HG03457 (cell line): ENCODE measurements at regions not wholly inside any gene's neighbourhood (a gene's known extent, or its start where the extent isn't known, plus 50 kb on each side); places are given as distances from the start of the nearest gene placed in this dataset.

Source experiments
- ATAC-seq: cut with Tn5 transposase; IDR thresholded peaks from one replicate; pipeline ENCODE4 v1.9.1; 2021; ENCODE audit warnings: moderate number of reproducible peaks; ENCODE audit not compliant: unreplicated experiment

DNA sequence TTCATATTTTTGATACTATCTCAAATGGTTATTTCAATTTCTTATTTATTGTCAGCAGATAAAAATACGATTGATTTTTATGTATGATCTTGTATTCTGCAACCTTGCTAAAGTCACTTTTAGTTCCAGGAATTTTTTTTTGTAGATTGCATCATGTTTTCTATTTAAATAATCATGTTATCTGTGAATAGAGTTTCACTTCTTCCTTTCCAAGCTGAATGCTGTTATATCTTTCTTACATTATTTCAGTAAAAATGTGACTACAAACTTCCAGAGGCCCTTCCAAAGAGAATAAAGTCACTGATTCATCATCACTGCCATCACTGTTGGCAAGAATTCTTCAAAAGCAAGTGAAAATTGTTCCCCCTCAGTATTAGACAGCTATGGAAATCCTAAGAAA lies 104.7 kb upstream of the RAP1B start:
- no peak for ATAC-seq

DNA sequence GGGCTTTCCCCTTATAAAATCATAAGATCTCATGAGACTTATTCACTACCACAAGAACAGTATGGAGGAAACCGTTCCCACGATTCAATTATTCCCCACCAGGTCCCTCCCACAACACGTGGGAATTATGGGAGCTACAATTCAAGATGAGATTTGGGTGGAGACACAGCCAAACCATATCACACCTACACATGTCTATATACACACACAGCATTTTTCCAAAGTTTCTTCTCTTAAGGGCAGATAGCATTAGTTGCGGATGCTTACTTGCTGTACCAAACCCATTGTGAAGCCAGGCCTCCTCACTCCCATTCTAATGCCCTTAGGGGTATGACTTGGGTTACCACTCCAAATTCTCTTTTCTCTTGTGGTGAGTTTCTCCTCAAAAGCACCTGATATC lies 104.1 kb upstream of the RAP1B start:
- no peak for ATAC-seq

DNA sequence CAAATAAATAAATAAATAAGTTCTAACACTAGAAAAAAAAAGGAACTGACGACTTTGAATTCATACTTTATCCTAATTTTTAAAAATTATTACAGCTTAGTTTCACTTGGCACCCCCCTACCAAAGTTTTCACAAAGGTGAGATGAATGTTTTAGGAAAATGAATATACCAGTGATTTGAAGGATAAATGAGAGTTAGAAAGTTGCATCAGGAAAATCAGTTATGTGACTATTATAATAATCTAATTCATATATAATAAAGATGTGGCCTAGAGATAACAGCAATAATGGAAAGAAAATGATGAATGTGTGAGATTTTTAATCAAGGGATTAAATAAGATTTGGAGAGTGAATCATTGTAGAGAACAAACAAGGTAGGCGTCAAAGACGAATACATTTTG lies 103.0 kb upstream of the RAP1B start:
- ATAC-seq: no peak

DNA sequence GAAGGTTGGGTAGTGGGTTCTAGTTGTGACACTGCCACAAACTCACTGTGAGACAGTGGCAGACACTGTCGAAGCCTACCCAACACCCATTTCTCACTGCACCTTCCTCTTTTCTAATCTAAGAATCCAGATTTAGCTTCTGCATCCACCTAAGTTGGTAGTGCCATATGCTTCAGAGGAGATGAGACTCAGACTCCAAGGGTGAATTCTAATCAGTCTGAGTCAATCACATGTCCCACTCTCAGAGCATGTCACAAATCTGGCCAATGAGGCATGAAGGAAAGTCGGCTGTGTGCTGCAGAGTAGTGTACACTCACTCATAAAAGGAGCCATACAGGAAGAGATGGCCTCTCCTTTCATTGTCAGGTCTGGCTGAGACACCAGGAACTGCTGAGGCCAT lies 102.1 kb upstream of the RAP1B start:
- no peak for ATAC-seq

DNA sequence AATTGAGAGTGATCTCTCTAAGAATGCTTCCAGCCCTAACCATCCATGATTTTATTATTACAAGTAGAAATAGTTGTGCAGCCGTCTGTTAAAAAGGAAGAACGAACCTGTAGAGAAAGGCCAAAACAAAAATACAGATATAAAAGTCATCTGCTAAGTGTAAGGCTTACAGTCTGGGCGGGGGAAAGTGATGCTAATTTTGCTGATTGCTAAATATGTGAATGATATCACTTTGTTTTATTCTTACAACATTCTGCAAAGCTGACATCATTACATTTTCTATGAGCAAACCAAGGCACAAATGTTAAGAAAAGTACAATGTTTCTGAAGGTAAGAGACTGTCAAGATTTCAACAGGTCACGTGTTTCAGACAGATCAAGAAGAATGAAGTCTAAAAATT lies 101.5 kb upstream of the RAP1B start:
- no peak for ATAC-seq

DNA sequence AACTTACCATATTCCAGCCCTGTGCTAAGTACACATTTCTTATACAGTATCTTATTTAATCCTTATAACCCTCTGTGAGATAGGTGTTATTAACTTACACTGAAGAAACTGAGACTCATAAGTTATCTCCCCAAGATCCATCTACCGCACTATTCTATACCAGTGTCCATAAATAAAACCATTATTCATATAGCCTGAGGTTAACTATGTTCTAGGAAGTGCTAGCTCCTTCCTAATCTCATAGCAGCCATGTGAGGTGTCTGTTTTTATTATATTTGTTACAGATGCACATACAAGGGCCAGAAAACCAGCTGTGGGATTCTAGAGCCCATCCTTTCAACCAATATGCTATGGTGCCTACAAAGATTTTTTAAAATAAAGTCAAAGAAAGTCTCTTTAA lies 100.3 kb upstream of the RAP1B start:
- ATAC-seq: no peak

DNA sequence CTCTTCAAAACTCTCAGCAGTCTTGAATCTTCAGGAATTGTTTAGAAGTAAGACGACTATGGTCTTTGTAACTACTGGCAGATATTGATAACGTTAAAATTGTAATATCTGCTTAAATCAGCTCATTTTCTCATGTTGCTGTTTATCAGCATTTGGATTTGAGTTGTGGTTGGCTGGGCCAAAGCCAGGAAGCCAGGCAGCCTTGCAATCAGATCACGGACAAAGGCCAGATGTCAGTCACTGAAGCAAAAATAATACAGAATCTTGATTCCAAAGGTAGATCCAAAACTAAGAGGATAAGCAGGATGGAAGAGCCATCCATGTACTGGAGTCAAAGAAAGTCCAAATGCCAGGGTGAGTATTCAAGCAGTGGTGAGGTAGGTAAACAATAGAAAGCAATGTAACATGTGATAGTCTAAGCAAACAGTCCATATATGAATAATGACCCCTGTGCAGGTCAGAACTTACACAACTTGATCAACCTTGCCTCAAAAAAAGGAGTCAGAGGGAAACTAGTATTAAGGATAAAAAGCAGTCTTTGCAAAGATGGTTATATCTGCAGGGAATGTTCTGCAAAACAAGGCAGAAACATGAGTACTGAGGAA lies 95.8 kb upstream of the RAP1B start:
- no peak for ATAC-seq

DNA sequence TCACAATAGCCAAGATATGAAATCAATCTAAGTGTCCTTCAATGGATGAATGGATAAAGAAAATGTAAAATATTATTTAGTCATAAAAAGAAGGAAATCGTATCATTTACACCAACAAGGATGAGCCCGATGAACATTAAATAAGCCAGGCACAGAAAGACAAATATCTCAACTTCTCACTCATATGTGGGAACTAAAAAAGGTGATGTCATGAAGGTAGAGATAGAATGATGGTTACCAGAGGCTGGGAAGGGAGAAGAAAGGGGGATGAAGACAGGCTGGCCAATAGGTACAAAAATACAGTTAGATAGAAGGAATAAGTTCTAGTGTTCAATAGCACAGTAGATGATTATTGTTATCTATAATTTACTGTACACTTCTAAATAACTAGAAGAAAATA lies 94.9 kb upstream of the RAP1B start:
- ATAC-seq: no peak

DNA sequence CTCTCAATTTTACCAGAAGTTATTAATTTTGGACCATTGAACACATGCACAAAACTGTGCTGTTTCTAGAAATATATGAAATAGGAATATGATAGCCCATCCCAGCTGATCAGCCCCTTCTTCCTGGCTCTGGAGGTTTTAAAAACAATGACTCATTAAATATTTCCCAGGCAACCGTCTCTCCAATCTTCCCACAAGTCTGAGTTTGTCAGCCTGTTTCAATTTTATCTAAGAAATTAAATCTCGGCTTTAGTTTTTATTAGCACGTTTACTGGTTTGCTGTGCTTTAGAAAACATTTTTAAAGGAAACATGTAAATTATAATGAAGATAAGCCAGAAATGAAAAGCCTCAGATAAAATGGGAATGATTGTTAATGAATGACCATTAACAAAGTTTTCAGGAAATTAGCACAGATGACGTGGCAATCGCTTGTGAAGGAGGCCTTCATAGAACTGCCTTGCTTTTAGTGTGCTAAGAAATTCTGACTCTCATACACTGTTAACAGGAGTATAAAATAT lies 89.3 kb upstream of the RAP1B start:
- ATAC-seq: no peak

DNA sequence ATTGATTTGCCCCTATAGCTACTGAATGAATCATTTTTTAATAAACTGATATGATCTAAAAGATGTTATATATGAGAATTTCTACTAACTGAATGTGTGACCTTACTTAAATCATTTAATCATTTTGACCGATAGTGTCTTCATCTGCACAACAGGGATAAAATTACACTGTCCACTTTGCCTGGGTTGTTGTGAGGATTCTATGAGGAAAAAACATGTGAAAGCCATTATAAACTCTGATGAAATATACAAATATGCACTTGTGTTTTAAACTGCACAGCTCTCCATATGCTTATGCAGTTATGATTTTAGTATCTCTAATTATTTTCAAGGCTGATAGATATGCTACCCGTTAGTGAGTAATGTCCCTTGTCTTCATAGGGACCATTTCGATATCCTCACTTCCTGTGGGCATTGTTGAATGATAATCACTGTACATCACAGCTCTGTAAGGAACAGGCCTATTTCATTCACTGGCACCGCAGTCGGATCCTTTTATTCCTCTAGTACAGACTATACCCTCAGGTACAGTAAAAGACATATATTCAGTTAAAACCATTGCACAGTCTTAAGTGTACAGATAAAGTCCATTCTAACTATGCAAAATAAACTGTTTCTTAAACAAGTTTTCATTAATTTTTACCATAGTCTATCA lies 88.7 kb upstream of the RAP1B start:
- ATAC-seq: no peak

DNA sequence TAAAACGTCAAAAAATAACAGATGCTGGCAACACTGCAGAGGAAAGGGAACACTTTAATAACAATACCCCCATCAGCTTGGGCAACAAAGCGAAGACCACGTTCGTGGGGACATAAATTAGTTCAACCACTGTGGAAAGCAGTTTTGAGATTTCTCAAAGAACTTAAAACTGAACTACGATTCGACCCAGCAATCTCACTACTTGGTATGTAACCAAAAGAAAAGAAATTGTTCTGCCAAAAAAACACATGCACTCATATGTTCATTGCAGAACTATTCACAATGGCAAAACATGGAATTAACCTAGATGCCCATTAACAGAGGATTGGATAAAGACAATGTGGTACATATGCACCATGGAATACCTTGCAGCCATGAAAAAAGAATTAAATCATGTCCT lies 81.2 kb upstream of the RAP1B start:
- ATAC-seq: no peak

DNA sequence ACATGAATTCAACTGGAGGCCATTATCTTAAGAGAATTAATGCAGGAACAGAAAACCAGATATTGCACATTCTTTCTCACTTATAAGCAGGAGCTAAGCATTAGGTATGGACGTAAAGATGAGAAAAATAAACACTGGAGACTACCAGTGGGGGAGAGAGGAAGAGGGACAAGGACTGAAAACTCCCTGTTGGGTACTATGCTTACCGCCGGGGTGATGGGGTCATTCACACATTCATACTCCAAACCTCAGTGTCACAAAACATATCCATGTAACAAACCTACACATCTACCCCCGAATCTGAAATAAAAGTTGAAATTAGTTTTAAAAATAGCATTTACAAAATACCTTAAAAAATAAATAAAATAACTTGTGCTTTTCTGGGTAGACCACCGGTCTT lies 80.8 kb upstream of the RAP1B start:
- no peak for ATAC-seq

DNA sequence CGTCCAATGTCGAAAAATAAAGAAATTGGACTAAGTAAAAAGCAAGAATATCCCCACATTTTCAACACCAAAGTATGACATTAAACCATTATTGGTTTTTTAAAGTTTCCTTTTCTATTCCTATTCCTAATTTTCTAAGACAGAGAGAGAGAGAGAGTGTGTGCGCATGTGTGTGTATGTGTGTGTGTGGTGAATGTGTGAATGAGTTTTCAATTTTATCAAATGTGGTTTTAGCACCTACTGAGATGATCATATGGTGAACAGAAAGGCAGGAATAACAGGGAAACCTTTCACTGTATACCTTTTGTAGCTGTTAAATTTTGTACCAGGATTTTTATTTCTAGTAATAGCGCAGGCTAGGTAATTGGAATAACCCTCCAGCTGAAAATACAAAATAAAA lies 80.4 kb upstream of the RAP1B start:
- ATAC-seq: no peak

DNA sequence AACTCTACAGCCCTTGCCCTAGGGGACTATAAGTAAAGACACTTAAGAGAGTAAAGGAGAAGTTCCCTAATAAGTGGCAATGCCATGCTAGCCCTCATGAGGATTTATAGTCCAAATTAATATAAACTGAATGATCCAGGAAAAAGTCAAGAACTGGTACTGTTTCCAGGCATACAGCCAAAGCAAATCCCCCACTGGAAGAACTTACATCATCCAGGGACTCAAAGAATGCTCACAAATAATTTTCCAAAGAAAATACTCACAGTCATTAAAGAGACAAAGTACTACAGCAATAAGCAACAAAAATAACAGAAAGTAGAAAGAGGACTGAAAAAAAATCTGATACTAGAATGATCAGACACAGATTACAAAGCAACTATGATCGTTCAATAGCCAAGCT lies 79.7 kb upstream of the RAP1B start:
- no peak for ATAC-seq

DNA sequence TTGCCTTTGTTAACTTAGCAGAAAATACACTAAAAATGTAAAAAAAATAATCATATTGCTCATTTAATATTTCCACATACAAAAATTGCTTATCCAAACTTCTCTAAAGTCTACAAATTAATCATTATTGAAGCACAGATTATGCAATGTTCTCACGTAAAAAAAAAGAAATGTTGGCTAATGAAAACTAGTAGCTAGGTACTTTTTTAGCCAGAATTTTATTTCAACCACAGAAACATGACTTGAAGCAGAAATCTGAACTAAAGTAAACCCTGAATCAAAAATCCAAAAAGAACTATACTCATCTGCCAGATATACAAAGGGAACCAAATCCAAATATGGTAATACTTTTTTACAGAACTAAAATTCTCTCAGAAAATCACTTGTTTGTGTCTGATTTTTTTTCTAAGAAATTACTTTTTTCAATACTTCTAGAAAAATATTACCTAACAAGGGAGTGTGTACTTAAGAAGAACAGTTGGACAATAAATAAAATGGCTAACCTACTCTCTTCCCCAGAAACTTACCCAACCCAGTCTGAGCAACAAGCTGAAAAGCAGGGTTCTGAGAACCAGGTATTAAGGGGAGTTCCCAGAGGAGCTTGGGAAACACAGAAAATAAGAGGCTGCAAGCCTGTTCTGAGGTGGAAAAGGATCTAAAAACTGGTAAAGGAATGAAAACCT lies 78.4 kb upstream of the RAP1B start:
- no peak for ATAC-seq

DNA sequence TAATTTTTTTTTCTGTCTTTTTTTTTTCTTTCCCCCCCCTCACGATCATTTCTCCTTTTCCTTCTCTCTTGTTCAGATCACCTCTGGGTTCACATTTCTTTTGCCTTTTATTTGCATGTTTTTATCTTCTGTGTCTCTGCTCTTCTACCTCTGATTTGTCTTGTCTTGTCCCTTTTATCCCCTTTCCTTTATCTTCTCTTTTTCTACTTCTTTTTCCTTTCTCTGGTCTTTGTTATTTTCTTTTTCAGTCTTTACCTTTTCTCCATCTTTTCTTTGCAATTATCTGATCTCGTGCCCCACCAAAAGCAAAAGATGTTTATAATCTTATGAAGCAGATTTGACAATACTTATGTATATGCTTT lies 77.8 kb upstream of the RAP1B start:
- no peak for ATAC-seq

DNA sequence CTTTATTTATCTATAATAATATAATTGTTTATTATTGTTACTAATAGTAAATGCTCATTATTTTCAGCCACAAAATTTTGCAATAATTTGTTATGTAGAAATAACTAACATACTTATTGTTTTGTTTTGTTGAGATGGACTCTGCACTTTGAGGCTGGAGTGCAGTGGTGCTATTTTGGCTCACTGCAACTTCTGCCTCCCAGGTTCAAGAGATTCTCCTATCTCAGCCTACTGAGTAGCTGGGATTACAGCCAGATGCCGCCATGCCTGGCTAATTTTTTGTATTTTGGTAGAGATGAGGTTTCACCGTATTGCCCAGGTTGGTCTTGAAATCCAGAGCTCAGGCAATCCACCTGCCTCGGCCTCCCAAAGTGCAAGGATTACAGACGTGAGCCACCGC lies 76.6 kb upstream of the RAP1B start:
- no peak for ATAC-seq

DNA sequence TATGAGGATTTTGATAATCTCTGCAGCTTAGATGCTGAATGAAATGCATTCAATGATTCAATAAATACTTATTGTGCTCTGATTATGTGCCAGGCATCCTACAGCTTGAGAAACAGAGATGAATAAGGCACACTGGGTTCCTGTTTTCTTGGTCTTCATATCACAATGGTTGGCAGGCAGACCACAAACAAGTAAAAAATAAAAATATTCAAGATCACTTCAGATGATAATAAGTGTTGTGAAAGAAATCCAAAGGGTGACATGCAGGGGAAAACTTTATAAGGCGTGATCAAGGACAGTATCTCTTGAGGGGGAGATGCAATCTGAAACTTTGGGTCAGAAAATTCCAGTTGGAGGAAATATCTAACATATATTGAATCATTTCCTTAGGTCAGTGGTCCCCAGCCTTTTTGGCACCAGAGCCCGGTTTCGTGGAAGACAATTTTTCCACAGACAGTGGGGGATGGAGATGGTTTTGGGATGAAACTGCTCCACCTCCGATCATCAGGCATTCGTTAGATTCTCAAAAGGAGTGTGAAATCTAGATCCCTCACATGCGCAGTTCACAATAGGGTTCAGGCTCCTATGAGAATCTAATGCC lies 73.7 kb upstream of the RAP1B start:
- no peak for ATAC-seq

DNA sequence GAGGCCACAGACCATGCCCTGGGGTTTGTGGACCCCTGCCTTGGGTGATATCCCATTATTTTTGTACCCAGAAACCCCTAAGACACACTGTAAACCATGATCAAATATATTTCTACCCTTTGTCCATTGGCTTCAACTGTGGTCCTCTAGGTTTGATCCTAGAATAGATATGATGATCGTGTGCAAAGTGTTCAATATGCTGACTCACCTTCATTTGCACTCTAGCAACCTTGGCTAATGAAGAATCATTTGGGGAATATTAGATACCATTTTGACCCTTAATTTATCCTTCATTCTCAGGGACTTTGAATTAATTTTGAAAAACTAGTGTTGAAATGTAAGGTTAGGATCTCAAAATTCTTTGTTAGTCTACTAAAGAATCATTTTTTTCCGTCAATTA lies 73.1 kb upstream of the RAP1B start:
- no peak for ATAC-seq

DNA sequence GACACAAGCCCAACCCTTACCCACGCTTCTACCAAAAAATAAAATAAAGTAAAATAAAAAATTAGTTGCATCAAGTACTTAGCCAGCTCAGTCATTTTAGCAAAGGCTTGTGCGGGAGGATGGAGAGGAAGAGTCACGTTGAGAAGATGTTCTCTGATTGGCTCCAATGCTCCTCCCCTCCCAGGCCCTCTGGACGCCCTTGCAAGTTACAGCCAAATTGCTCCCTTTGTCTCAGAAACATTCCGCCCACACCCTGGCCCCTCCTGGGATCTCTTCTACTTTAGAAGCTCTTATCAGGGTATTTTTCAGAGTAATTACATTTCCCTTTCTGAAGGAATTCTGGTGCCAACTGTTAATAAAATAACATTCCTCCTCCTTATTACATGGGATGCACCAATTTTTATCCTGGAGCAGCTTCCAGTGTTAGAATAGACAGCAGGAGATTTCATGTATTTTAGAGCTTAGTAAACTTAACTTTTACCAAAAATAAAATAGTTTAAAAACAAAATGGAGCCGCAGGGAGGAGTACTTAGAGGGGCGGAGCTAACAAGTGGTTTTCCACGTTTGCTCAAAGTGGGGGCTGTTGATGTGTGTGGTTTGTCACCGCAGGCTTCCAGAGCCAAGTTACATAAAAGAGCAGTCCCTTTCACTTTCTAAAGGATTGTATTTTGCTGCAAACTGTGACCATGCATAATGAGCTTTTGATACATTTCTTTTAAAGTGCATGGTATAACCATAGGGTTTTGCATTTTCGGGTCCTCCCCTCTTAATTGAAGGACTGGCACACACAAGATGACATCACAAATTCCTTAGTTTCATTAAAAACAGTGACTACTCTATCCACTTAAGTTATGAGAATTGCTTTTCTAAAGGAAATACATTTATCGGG lies 71.7 kb upstream of the RAP1B start:
- ATAC-seq: no peak

DNA sequence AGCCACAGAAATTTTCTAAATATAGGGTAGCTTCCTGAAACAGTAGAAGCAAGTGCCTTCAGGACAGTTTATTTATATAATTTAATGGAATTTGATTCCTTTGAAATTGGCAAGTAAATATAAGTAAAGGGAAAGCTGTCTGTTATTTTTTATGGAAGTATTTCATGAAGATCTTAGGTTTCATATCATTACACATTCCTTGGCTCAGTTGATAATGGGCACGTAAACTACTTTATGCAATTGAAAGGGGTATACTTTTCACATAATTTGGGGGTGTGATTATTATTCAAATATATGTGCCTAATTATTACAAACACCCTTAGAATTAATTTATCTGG lies 71.1 kb upstream of the RAP1B start:
- ATAC-seq: no peak
